ENCODE measurements at regions not wholly inside any gene's neighbourhood (a gene's known extent, or its start where the extent isn't known, plus 50 kb on each side); places are given as distances from the start of the nearest gene placed in this dataset.
"Not testable (repeated sequence)": the region's sequence is repeated elsewhere in the genome, so short reads cannot be mapped to it uniquely, and the experiment has no call there.

DNA sequence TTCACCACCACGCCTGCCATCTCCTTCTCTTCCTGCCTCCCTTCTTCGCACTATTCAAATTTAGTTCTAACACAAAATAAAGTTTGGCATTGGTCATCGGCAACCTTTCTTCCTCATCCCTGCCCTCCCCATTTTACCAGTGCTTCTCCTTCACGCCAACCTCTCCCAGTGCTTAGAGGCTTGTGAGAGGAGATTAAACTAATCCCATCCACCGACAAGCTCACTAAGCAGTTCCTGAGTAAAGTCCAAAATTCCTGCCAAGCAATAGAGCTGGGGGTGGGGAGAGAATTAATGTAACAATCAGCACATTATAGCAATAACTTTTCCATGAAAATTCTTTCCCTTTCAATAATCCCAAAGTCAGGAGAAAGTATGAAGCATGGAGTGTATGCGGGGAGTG lies 157.4 kb upstream of the GMNC start:
- no peak for DNase-seq (ENCODE audit: low read depth, low spot score)
- in situ Hi-C loops (cut with HindIII; ENCODE audit: low pct_unique_long_range_greater_than_20kb, low sequenced_read_pairs), result no loop called here

DNA sequence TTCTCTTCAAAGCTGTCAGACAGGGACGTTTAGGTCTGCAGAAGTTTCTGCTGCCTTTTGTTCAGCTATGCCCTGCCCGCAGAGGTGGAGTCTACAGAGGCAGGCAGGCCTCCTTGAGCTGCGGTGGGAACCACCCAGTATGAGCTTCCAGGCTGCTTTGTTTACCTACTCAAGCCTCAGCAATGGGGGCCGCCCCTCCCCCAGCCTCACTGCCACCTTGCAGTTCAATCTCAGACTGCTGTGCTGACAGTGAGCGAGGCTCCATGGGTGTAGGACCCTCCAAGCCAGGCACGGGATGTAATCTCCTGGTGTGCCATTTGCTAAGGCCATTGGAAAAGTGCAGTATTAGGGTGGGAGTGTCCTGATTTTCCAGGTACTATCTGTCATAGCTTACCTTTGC lies 153.5 kb upstream of the GMNC start:
- DNase-seq (ENCODE audit: low read depth, low spot score); in situ Hi-C loops (cut with HindIII; ENCODE audit: low pct_unique_long_range_greater_than_20kb, low sequenced_read_pairs): not testable (repeated sequence)

DNA sequence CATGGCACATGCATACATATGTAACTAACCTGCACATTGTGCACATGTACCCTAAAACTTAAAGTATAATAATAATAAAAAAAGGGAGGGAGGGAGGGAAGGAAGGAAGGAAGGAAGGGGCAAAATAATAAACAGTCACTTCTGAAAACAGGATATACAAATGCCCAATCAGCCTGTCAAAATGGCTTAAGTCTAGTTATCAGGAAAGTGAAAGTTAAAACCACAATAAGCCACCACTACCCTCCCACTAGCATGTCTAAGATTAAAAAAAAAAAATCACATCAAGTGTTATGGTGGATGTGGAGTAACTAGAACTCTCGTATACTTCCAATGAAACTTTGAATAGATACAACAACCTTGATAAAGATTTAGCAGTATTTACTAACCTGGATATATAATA lies 145.6 kb upstream of the GMNC start:
- no peak for DNase-seq (ENCODE audit: low read depth, low spot score)
- in situ Hi-C loops (cut with HindIII; ENCODE audit: low pct_unique_long_range_greater_than_20kb, low sequenced_read_pairs), result no loop called here

DNA sequence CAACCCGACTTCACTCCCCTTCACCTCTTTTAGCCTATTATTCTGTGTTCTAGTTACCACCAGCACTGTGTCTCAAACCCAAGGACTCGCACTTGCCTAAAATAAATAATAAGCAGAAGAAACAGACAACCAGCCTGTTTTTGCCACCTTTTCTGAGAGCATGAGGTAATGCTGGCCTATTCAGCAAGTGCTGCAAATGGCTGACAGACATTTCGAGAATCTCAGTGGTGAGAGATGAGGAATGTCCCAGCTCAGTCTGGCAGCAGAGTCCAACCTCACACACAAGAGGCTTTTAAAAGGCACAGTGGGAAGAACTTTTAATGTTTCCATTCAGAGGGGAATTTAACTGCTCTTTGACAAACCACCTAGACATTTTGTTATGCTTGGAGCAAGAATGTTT lies 143.3 kb upstream of the GMNC start:
- in situ Hi-C loops (cut with HindIII; ENCODE audit: low pct_unique_long_range_greater_than_20kb, low sequenced_read_pairs), result no loop called here
- no peak for DNase-seq (ENCODE audit: low read depth, low spot score)

DNA sequence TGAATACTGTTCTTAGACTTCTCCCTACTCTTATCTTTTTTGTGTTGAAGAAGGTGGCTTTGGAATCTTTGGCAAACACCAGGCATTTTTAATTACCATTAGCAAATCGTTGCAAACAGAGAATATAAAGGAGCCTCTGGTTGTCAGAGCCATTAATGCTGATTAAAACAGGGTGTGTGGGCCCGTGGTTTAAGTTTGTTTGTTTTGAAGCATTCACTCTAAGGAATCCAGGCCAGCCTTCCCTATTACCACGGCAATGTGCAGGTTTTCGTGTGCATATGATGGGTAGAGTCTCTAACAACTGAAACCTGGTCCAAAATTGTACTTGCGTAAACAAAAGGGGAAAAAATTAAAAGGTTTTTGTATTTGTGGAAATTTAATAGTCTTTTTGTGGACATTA lies 141.2 kb upstream of the GMNC start:
- no peak for DNase-seq (ENCODE audit: low read depth, low spot score)
- in situ Hi-C loops (cut with HindIII; ENCODE audit: low pct_unique_long_range_greater_than_20kb, low sequenced_read_pairs), result no loop called here

DNA sequence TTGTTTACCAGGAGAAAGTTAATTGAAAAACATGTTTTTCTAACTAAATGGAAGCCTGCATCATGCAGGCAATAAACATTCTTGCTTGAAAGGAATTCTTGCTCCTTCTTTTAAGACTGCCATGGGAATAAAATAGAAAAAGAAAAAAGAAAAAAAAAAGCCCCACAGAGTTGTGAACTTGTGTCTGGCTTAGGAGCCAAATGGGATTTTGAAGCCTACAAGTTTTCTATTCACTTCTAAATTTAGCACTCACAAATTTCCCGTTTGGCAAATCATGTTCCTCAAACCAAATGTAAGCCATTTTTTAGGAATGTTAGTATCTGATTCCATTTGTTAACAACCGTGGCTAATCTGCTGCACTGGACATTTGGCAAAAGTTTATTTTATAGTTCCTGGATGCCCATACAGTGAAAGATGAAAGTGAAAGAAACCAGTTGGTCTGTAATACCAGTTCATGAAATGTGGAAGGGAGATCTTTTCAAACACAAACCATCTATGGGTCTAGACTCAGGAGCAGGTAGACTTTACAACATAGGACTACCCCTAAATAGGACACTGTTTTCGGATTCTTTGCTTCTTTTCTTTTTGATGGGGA lies 133.8 kb upstream of the GMNC start:
- in situ Hi-C loops (cut with HindIII; ENCODE audit: low pct_unique_long_range_greater_than_20kb, low sequenced_read_pairs), result no loop called here

DNA sequence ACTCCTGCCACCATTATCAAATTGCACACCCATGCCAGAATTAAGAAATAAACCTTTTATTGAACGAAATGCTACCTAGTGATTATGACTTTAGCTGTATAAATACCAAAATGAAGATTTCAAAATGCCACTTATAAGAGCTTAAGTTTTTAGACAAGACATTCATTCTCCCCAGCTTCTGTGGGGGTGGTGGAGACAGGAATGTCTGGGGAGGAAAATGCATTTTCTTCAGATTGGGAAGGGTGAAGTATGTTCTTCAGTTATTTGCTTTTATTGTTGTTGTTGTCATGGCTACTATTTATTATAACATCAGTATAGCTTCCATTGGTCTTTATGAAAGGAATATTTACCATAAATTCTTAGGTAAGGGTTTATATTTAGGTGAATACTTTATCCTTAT lies 132.7 kb upstream of the GMNC start:
- DNase-seq (ENCODE audit: low read depth, low spot score), result no peak
- in situ Hi-C loops (cut with HindIII; ENCODE audit: low pct_unique_long_range_greater_than_20kb, low sequenced_read_pairs), result no loop called here

More for the DNA sequence above, 133.8 kb upstream of the GMNC start:
- DNase-seq (ENCODE audit: low read depth, low spot score), result no peak

DNA sequence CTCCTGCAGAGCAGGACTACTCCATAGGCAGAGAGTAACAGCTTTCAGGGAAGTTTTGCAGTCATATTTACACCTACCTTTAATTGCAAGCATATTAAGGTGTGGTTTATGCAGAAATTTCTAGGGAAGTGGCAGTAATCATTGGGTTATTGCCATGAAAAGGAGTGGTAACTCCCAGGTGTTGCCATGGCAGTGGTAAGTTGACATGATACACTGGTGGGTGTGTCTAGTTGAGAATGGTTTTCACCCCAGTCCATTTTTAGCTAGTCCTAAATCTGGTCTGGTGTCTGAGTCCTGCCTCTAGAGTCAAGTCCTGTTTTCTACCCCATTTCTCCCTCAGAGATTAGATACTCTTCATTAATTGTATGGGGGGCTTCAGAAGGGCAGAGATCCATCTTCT lies 128.4 kb upstream of the GMNC start:
- no peak for DNase-seq (ENCODE audit: low read depth, low spot score)
- in situ Hi-C loops (cut with HindIII; ENCODE audit: low pct_unique_long_range_greater_than_20kb, low sequenced_read_pairs), result no loop called here

DNA sequence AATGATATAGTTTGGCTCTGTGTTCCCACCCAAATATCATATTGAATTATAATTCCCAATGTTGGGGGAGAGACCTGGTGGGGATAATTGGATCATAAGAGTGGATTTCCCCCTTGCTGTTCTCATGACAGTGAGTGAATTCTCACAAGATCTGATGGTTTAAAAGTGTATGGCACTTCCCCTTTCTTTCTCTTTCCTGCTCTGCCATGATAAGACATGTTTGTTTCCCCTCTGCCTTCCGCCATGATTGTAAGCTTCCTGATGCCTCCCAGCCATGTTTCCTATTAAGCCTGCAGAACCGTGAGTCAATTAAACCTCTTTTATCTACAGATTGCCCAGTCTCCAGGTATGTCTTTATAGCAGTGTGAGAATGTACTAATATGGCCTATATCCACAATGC lies 126.7 kb upstream of the GMNC start:
- in situ Hi-C loops (cut with HindIII; ENCODE audit: low pct_unique_long_range_greater_than_20kb, low sequenced_read_pairs), result no loop called here
- DNase-seq (ENCODE audit: low read depth, low spot score), result no peak

DNA sequence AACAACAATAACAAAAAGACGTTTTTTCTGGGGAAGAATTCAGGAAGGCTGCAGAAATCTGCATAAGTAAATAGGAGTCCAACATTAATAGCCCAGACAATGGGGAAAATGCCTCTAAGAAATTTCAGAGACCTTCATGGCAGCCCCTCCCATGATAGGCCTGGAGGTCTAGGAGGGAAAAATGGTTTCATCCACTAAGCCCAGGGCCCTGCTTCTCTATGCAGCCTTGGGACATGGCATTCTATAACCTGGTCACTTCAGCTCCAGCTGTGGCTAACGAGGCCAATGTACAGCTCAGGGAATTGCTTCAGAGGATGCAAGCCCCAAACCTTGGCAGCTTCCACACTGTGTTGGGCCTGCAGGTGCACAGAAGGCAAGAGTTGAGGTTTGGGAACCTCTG lies 125.6 kb upstream of the GMNC start:
- in situ Hi-C loops (cut with HindIII; ENCODE audit: low pct_unique_long_range_greater_than_20kb, low sequenced_read_pairs), result no loop called here
- DNase-seq (ENCODE audit: low read depth, low spot score), result no peak

DNA sequence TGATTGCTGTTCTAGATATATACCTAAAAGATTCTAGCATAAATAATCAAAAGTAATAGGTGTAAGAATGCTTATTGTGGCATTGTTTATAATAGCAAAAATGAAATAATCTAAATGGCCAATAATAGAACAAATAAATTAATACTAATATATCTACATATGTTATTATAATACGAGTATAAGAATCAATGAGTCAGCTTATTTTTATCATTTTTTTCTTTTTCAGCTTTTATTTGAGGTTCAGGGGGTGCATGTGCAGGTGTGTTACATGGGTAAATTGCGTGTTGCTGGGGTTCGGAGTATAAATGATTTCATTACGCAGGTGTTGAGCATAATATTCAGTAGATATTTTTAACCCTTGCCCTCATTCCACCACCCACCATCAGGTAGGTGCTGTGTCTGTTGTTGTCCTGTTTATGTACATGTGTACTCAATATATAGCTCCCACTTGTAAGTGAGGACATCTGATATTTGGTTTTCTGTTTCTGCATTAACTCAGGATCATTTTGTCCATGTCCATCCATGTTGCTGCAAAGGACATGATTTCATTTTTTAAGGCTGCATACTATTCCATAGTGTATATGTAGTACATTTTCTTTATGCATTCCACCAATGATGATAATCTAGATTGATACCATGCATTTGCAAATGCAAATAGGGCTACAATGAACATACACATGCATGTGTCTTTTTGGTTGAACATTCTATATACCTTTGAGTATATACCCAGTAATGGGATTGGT lies 122.2 kb upstream of the GMNC start:
- no peak for DNase-seq (ENCODE audit: low read depth, low spot score)
- in situ Hi-C loops (cut with HindIII; ENCODE audit: low pct_unique_long_range_greater_than_20kb, low sequenced_read_pairs), result no loop called here

DNA sequence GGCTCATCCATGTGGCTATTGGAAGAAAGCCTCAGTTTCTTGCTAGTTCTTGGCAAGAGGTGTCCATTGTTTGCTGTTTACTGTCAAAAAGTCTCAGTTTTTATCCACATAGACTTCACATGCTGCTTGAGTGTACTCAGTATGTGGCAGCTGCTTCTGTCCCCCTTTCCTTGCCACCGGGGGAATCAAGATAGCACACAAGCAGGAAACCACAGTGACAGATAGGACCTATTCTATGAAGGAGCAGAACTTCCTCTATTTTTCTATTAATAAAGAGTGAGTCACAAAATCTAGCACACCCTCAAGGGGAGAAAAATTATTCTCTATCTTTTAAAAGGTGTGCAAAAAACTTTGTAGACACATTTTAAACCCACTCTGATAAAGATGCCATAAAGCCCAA lies 121.4 kb upstream of the GMNC start:
- in situ Hi-C loops (cut with HindIII; ENCODE audit: low pct_unique_long_range_greater_than_20kb, low sequenced_read_pairs), result no loop called here
- no peak for DNase-seq (ENCODE audit: low read depth, low spot score)

DNA sequence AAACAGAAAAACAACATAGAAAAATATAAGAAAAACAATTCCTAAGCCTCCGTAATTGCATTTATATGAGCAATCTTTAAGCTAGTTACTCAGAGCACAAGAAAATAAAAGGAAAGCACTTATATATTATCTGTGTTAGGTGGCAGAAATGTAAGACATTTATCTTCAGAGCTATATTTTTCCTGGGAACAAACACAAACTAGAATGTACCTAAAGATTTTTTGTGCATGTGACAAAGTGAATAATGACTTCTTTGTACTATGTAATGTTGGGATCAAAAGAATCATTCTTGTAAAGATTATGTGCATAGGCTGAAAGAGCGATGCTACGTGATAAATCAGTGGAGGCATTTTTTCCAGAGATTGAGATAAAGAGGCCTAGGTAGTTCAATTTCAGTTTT lies 111.3 kb upstream of the GMNC start:
- in situ Hi-C loops (cut with HindIII; ENCODE audit: low pct_unique_long_range_greater_than_20kb, low sequenced_read_pairs), result no loop called here
- DNase-seq (ENCODE audit: low read depth, low spot score), result peak; percentile 72

DNA sequence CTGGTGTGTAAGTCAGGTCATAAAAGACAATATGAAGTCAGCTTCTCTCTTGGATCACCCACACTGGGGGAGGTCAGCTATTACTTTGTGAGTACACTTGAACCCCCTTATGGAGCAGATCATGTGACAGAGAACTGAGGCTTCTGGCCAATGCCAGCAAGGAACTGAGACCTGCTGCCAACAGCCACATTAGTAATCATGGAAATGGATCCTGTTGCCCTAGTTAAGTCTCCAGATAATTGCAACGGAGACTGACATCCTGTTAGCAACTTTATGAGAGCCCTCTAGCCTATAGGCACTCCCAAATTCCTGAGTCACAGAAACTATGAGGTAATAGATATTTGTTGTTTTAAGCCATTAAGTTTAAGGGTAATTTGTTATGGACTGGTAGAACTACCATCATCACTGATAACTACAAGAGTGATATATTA lies 110.4 kb upstream of the GMNC start:
- in situ Hi-C loops (cut with HindIII; ENCODE audit: low pct_unique_long_range_greater_than_20kb, low sequenced_read_pairs), result no loop called here
- DNase-seq (ENCODE audit: low read depth, low spot score), result no peak

DNA sequence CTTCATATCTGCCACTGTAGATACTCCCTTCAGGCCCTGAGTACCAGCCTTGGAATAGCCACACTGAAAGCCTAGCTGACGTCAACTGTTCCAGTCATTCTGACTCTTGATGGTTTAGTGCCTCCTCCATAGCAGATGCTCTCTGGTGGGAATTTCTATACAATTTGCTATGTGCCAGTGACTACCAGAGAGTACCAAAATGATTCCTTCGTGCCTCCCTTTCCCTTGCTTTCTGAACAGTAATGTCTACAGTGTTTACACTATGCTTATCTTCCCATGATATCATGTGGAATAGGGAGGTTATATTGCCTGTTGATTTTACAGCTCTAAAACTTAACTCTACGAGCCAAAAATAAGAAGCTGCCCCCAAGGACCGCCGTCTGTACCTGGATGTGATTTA lies 109.7 kb upstream of the GMNC start:
- in situ Hi-C loops (cut with HindIII; ENCODE audit: low pct_unique_long_range_greater_than_20kb, low sequenced_read_pairs), result no loop called here
- DNase-seq (ENCODE audit: low read depth, low spot score), result no peak

DNA sequence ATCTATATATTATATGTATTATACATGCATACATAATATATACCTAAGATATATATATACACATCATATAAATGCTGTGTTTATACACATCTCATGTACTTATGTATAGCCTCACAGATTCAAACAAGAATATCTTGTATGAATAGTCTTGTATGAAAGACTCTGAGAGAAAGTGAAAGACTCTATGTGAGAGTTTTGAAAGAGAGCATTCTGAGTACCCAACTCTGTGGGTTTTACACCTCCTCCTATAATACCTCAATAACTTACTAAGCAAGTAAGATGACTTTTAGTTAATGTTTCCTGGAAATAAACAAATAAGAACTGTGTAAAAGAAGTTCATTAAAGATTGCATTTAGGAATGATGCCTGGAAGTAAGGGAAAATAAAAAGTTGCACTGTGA lies 108.1 kb upstream of the GMNC start:
- in situ Hi-C loops (cut with HindIII; ENCODE audit: low pct_unique_long_range_greater_than_20kb, low sequenced_read_pairs), result no loop called here

DNA sequence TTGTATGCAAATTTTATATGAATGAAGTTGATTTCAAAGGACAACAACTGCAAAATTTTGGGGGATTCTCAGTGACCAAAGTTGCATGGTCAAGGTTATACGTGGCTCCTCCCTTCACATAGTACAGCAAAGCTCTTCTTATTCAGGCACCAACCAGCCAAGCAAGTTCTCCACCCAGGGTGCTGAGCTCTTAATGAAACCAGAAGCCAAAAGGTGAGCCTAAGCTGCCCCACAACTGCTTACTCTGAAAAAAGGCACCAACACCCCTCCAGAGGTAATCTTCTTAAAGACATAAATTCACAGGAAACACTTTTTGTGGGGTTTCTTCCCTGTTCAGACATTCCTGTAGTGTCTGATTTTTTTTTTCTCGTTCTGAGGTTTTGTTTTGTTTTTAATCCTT lies 106.1 kb upstream of the GMNC start:
- DNase-seq (ENCODE audit: low read depth, low spot score), result no peak
- in situ Hi-C loops (cut with HindIII; ENCODE audit: low pct_unique_long_range_greater_than_20kb, low sequenced_read_pairs), result no loop called here

More for the DNA sequence above, 108.1 kb upstream of the GMNC start:
- no peak for DNase-seq (ENCODE audit: low read depth, low spot score)

DNA sequence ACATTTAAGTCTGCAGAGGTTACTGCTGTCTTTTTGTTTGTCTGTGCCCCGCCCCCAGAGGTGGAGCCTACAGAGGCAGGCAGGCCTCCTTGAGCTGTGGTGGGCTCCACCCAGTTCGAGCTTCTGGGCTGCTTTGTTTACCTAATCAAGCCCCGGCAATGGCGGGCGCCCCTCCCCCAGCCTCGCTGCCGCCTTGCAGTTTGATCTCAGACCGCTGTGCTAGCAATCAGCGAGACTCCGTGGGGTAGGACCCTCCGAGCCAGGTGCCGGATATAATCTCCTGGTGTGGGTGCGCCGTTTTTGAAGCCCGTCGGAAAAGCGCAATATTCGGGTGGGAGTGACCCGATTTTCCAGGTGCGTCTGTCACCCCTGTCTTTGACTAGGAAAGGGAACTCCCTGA lies 102.4 kb upstream of the GMNC start:
- in situ Hi-C loops (cut with HindIII; ENCODE audit: low pct_unique_long_range_greater_than_20kb, low sequenced_read_pairs); DNase-seq (ENCODE audit: low read depth, low spot score): not testable (repeated sequence)

DNA sequence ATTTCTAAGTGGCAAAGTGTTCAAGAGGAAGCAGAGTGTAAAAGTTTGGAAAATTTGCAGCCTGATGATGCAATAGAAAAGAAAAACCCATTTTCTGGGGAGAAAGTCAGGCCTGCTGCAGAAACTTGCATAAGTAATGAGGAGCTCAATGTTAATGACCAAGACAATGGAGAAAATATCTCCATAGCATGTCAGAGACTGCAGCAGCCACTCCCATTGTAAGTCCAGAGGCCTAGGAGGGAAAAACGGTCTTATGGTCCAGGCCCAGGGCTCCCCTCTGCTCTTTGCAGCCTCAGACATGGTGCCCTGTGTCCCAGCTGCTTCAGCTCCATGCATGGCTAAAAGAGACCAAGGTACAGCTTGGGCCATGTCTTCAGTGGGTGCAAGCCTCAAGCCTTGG lies 96.6 kb upstream of the GMNC start:
- in situ Hi-C loops (cut with HindIII; ENCODE audit: low pct_unique_long_range_greater_than_20kb, low sequenced_read_pairs), result no loop called here
- no peak for DNase-seq (ENCODE audit: low read depth, low spot score)
